ENCODE measurements at regions not wholly inside any gene's neighbourhood (a gene's known extent, or its start where the extent isn't known, plus 50 kb on each side); places are given as distances from the start of the nearest gene placed in this dataset.

GRCh38 chr3:193899001-193899400, 236.9 kb upstream of the HES1 start:
- TF ChIP-seq GATA3 (IDR thresholded peaks at IDR 0.05; ENCODE audit: low read depth, low read length) = no peak
- no peak for TF ChIP-seq GATA2 (IDR thresholded peaks at IDR 0.05; ENCODE audit: low read depth, low read length)

Data from SH-SY5Y (cell line).